WTC11 (cell line): ENCODE measurements at regions not wholly inside any gene's neighbourhood (a gene's known extent, or its start where the extent isn't known, plus 50 kb on each side); places are given as distances from the start of the nearest gene placed in this dataset.

Experiments used
- ATAC-seq: fragments of 200-7000 bp; cut with Tn5 transposase; 2 replicates; pipeline ENCODE4 v1.10.0; 2021; ENCODE audit warnings: mild to moderate bottlenecking, moderate library complexity
- CTCF ChIA-PET: fragments of 300-600 bp; sonication (Branson Sonifier 250); formaldehyde crosslinking; loops from one replicate; lab custom pipeline; 2021; ENCODE audit warnings: antibody characterized with exemption; lab: Charles Lee
- POLR2A ChIA-PET: fragments of 350-600 bp; sonication (Branson Sonifier 250); formaldehyde crosslinking; loops from one replicate; lab custom pipeline; 2021; ENCODE audit warnings: antibody characterized with exemption; lab: Charles Lee
- DNase-seq: peaks from one replicate; pipeline ENCODE4 v3.0.0; 2021; ENCODE audit warnings: low spot score
- H3K27ac Mint-ChIP-seq: 2 replicates; pipeline ENCODE4 v1.8.0; 2021; ENCODE audit warnings: mixed read lengths
- H3K27me3 Mint-ChIP-seq: 2 replicates; pipeline ENCODE4 v1.8.0; 2021; ENCODE audit warnings: low read depth, mild to moderate bottlenecking, moderate library complexity, mixed read lengths
- H3K36me3 Mint-ChIP-seq: 2 replicates; pipeline ENCODE4 v1.8.0; 2021; ENCODE audit warnings: mixed read lengths
- H3K4me1 Mint-ChIP-seq: 2 replicates; pipeline ENCODE4 v1.8.0; 2022; ENCODE audit warnings: mixed read lengths
- H3K4me3 Mint-ChIP-seq: 2 replicates; pipeline ENCODE4 v1.8.0; 2021; ENCODE audit warnings: mild to moderate bottlenecking, moderate library complexity, mixed read lengths
- H3K9me3 Mint-ChIP-seq: 2 replicates; pipeline ENCODE4 v1.8.0; 2021; ENCODE audit warnings: mixed read lengths
- ATF1 ChIP-seq: sonication (generic); formaldehyde crosslinking; IDR thresholded peaks from 2 replicates; pipeline ENCODE4 v1.8.1; 2023; ENCODE audit warnings: mild to moderate bottlenecking, moderate library complexity, missing genetic modification reagents
- ATF6 ChIP-seq: sonication (generic); formaldehyde crosslinking; IDR thresholded peaks from 2 replicates; pipeline ENCODE4 v1.8.1; 2023; ENCODE audit warnings: mild to moderate bottlenecking, missing genetic modification reagents
- CTCF ChIP-seq: fragments of 200-600 bp; IDR thresholded peaks from 2 replicates; pipeline ENCODE4 v1.8.0; 2022; ENCODE audit warnings: antibody characterized with exemption
- E2F1 ChIP-seq: sonication (generic); formaldehyde crosslinking; IDR thresholded peaks from 2 replicates; pipeline ENCODE4 v1.8.0; 2022; ENCODE audit warnings: mild to moderate bottlenecking, missing genetic modification reagents
- E2F5 ChIP-seq: sonication (generic); formaldehyde crosslinking; IDR thresholded peaks from 2 replicates; pipeline ENCODE4 v1.8.1; 2022; ENCODE audit warnings: mild to moderate bottlenecking, moderate library complexity, missing genetic modification reagents
- ERG ChIP-seq: fragments of 250-450 bp; sonication (Bioruptor Pico); IDR thresholded peaks from 2 replicates; pipeline ENCODE4 v1.8.0; 2021; ENCODE audit warnings: mild to moderate bottlenecking
- ESRRA ChIP-seq: sonication (generic); formaldehyde crosslinking; IDR thresholded peaks from 2 replicates; pipeline ENCODE4 v1.8.1; 2022; ENCODE audit warnings: mild to moderate bottlenecking, missing genetic modification reagents, borderline replicate concordance
- ETV6 ChIP-seq: sonication (generic); formaldehyde crosslinking; IDR thresholded peaks from 2 replicates; pipeline ENCODE4 v1.8.1; 2022; ENCODE audit warnings: mild to moderate bottlenecking, missing genetic modification reagents
- FOXK1 ChIP-seq: sonication (generic); formaldehyde crosslinking; IDR thresholded peaks from 2 replicates; pipeline ENCODE4 v1.8.0; 2022; ENCODE audit warnings: mild to moderate bottlenecking, moderate library complexity, missing genetic modification reagents
- FOXP1 ChIP-seq: sonication (generic); formaldehyde crosslinking; IDR thresholded peaks from 2 replicates; pipeline ENCODE4 v1.8.0; 2022; ENCODE audit warnings: missing genetic modification reagents, mild to moderate bottlenecking, moderate library complexity, borderline replicate concordance
- GABPB1 ChIP-seq: sonication (generic); formaldehyde crosslinking; IDR thresholded peaks from 2 replicates; pipeline ENCODE4 v1.8.1; 2023; ENCODE audit warnings: mild to moderate bottlenecking, missing genetic modification reagents
- HMGXB4 ChIP-seq: sonication (generic); formaldehyde crosslinking; IDR thresholded peaks from 2 replicates; pipeline ENCODE4 v1.8.1; 2023; ENCODE audit warnings: mild to moderate bottlenecking, moderate library complexity, missing genetic modification reagents
- IRF2 ChIP-seq: sonication (generic); formaldehyde crosslinking; IDR thresholded peaks from 2 replicates; pipeline ENCODE4 v1.8.0; 2022; ENCODE audit warnings: low read depth, missing genetic modification reagents, borderline replicate concordance
- MAX ChIP-seq: sonication (generic); formaldehyde crosslinking; IDR thresholded peaks from 2 replicates; pipeline ENCODE4 v1.8.0; 2022; ENCODE audit warnings: mild to moderate bottlenecking, missing genetic modification reagents
- MLX ChIP-seq: sonication (generic); formaldehyde crosslinking; IDR thresholded peaks from 2 replicates; pipeline ENCODE4 v1.8.1; 2023; ENCODE audit warnings: mild to moderate bottlenecking, missing genetic modification reagents, moderate library complexity
- RELA ChIP-seq: sonication (generic); formaldehyde crosslinking; IDR thresholded peaks from 2 replicates; pipeline ENCODE4 v1.8.1; 2022; ENCODE audit warnings: missing genetic modification reagents, mild to moderate bottlenecking, borderline replicate concordance
- SMAD3 ChIP-seq: sonication (generic); formaldehyde crosslinking; IDR thresholded peaks from 2 replicates; pipeline ENCODE4 v1.8.0; 2022; ENCODE audit warnings: missing genetic modification reagents, mild to moderate bottlenecking, borderline replicate concordance
- USF1 ChIP-seq: sonication (generic); formaldehyde crosslinking; IDR thresholded peaks from 2 replicates; pipeline ENCODE4 v1.8.0; 2022; ENCODE audit warnings: mild to moderate bottlenecking, missing genetic modification reagents
- USF2 ChIP-seq: sonication (generic); formaldehyde crosslinking; IDR thresholded peaks from 2 replicates; pipeline ENCODE4 v1.8.1; 2023; ENCODE audit warnings: mild to moderate bottlenecking, missing genetic modification reagents, moderate library complexity
- ZNF425 ChIP-seq: fragments of 250-450 bp; sonication (Bioruptor Pico); conservative IDR thresholded peaks from 2 replicates; pipeline ENCODE4 v1.9.0; 2021; ENCODE audit warnings: mild to moderate bottlenecking

GRCh38 chr2:61649021-61649420 lies 110.9 kb upstream of the XPO1 start (continued):
- TF ChIP-seq MLX (CRISPR knock-in tag) (no peak), IRF2 (CRISPR knock-in tag) (no peak), ATF1 (CRISPR knock-in tag) (no peak)
- TF ChIP-seq, all 79 proteins: peak for 0

- ChIA-PET CTCF (no interaction called here), POLR2A (no interaction called here)
- no peak overlapping the region for H3K4me3 Mint-ChIP-seq
- no peaks in the 10 kb centered on the region for H3K27me3 Mint-ChIP-seq
- H3K9me3 Mint-ChIP-seq: peaks cover 38% of the 10 kb centered on the region
- H3K36me3 Mint-ChIP-seq: peaks cover 15% of the 10 kb centered on the region
- TF ChIP-seq USF1 (CRISPR knock-in tag) (no peak), GABPB1 (CRISPR knock-in tag) (no peak), IRF2 (CRISPR knock-in tag) (no peak), USF2 (CRISPR knock-in tag) (no peak), ATF6 (CRISPR knock-in tag) (no peak), MAX (CRISPR knock-in tag) (no peak), E2F5 (no peak), ETV6 (CRISPR knock-in tag) (no peak), FOXP1 (no peak), SMAD3 (no peak), FOXK1 (CRISPR knock-in tag) (no peak), E2F1 (no peak), HMGXB4 (CRISPR knock-in tag) (no peak)
- no peak for DNase-seq
- H3K27ac Mint-ChIP-seq: no peak overlapping the region
- H3K4me1 Mint-ChIP-seq: no peaks in the 10 kb centered on the region
- ATAC-seq: no peak
These were observed 108.9 kb upstream of the XPO1 start for GRCh38 chr2:61647044-61647443.

- Mint-ChIP-seq H3K9me3 (peaks cover 31% of the 10 kb centered on the region), H3K4me1 (peaks cover 2% of the 10 kb centered on the region), H3K27ac (no peak overlapping the region), H3K4me3 (no peak overlapping the region), H3K36me3 (peaks cover 12% of the 10 kb centered on the region), H3K27me3 (no peaks in the 10 kb centered on the region)
- ATAC-seq (no peak), DNase-seq (no peak)
- POLR2A ChIA-PET: no interaction called here
- CTCF ChIA-PET: no interaction called here
- TF ChIP-seq ZNF425 (CRISPR knock-in tag) (no peak), ESRRA (CRISPR knock-in tag) (no peak), GABPB1 (CRISPR knock-in tag) (no peak), CTCF (no peak), RELA (CRISPR knock-in tag) (no peak), ERG (CRISPR knock-in tag) (no peak)
These were observed 107.8 kb upstream of the XPO1 start for GRCh38 chr2:61645911-61646310.
